GM23338 (cell line): ENCODE measurements at regions not wholly inside any gene's neighbourhood (a gene's known extent, or its start where the extent isn't known, plus 50 kb on each side); places are given as distances from the start of the nearest gene placed in this dataset.

ENCODE experiments used
- ATAC-seq: fragments of 200-7000 bp; cut with Tn5 transposase; 3 replicates; pipeline ENCODE4 v1.9.1; 2020
- DNase-seq: peaks from one replicate; pipeline ENCODE4 v3.0.0-alpha.2; 2015; ENCODE audit warnings: low spot score
- H2AFZ ChIP-seq: fragments of 200-600 bp; sonication (generic); 2 replicates; pipeline ENCODE4 v1.8.0; 2016; ENCODE audit warnings: antibody characterized with exemption, mild to moderate bottlenecking, moderate library complexity
- H3F3A ChIP-seq: fragments of 200-600 bp; sonication (generic); replicated peaks from 2 replicates; pipeline ENCODE4 v1.8.0; 2017; ENCODE audit warnings: antibody characterized with exemption, mixed run types, low read depth
- H3K27ac ChIP-seq: fragments of 200-600 bp; sonication (generic); 2 replicates; pipeline ENCODE4 v1.6.1; 2016; ENCODE audit warnings: low read depth
- H3K27me3 ChIP-seq: fragments of 200-600 bp; sonication (generic); 2 replicates; pipeline ENCODE4 v1.8.0; 2016; ENCODE audit warnings: mild to moderate bottlenecking, mixed run types, moderate library complexity; ENCODE audit not compliant: insufficient read depth
- H3K36me3 ChIP-seq: fragments of 200-600 bp; sonication (generic); 2 replicates; pipeline ENCODE4 v1.8.0; 2016; ENCODE audit warnings: mild to moderate bottlenecking; ENCODE audit not compliant: insufficient read depth
- H3K4me1 ChIP-seq: fragments of 200-600 bp; sonication (generic); 2 replicates; pipeline ENCODE4 v1.8.0; 2016; ENCODE audit warnings: mild to moderate bottlenecking, moderate library complexity; ENCODE audit not compliant: insufficient read depth
- H3K4me2 ChIP-seq: fragments of 200-600 bp; sonication (generic); 2 replicates; pipeline ENCODE4 v1.7.1; 2017; ENCODE audit warnings: mixed run types
- H3K4me3 ChIP-seq: fragments of 200-600 bp; sonication (generic); 2 replicates; pipeline ENCODE4 v1.6.1; 2016; ENCODE audit warnings: mixed run types
- H3K79me2 ChIP-seq: fragments of 200-600 bp; sonication (generic); replicated peaks from 2 replicates; pipeline ENCODE4 v1.8.0; 2017; ENCODE audit warnings: mild to moderate bottlenecking; ENCODE audit not compliant: insufficient read depth
- H3K9me2 ChIP-seq: fragments of 200-600 bp; sonication (generic); 2 replicates; pipeline ENCODE4 v1.8.0; 2017; ENCODE audit not compliant: insufficient read depth
- H4K20me1 ChIP-seq: fragments of 200-600 bp; sonication (generic); replicated peaks from 2 replicates; pipeline ENCODE4 v1.8.0; 2017; ENCODE audit warnings: mild to moderate bottlenecking; ENCODE audit not compliant: insufficient read depth
- H3K27ac Mint-ChIP-seq: 2 replicates; pipeline ENCODE4 v1.8.0; 2020; ENCODE audit warnings: inconsistent platforms, mild to moderate bottlenecking, moderate library complexity, mixed read lengths
- H3K27me3 Mint-ChIP-seq: 3 replicates; pipeline ENCODE4 v1.8.0; 2022; ENCODE audit warnings: low read depth, mild to moderate bottlenecking, moderate library complexity, mixed read lengths, inconsistent platforms; ENCODE audit not compliant: insufficient read depth, poor library complexity
- H3K36me3 Mint-ChIP-seq: 3 replicates; pipeline ENCODE4 v1.8.0; 2021; ENCODE audit warnings: low read depth, mild to moderate bottlenecking, inconsistent platforms, moderate library complexity, mixed read lengths
- H3K4me1 Mint-ChIP-seq: 3 replicates; pipeline ENCODE4 v1.8.0; 2020; ENCODE audit warnings: mild to moderate bottlenecking, inconsistent platforms, mixed read lengths
- H3K4me3 Mint-ChIP-seq: 3 replicates; pipeline ENCODE4 v1.8.0; 2021; ENCODE audit warnings: moderate library complexity, mild to moderate bottlenecking, inconsistent platforms, mixed read lengths
- H3K9me3 Mint-ChIP-seq: 3 replicates; pipeline ENCODE4 v1.8.0; 2020; ENCODE audit warnings: moderate library complexity, mild to moderate bottlenecking, inconsistent platforms, mixed read lengths
- CREB1 ChIP-seq: fragments of 250-450 bp; sonication (Bioruptor Pico); IDR thresholded peaks from 2 replicates; pipeline ENCODE4 v1.5.0; 2020; ENCODE audit warnings: low read depth, mild to moderate bottlenecking, moderate library complexity
- EZH2 ChIP-seq: fragments of 200-600 bp; sonication (generic); IDR thresholded peaks from one replicate; pipeline ENCODE4 v1.8.0; 2017; ENCODE audit warnings: antibody characterized with exemption, mild to moderate bottlenecking, low read depth; ENCODE audit not compliant: unreplicated experiment
- EZH2phosphoT487 ChIP-seq: fragments of 200-600 bp; sonication (generic); IDR thresholded peaks from one replicate; pipeline ENCODE4 v1.8.1; 2018; ENCODE audit warnings: antibody characterized with exemption; ENCODE audit not compliant: unreplicated experiment
- JUNB ChIP-seq: IDR thresholded peaks from one replicate; pipeline ENCODE4 v1.6.1; 2016; ENCODE audit warnings: antibody characterized with exemption; ENCODE audit not compliant: unreplicated experiment
- NANOG ChIP-seq: IDR thresholded peaks from 2 replicates; pipeline ENCODE4 v1.6.1; 2016; ENCODE audit warnings: antibody characterized with exemption, borderline replicate concordance
- POLR2AphosphoS5 ChIP-seq: IDR thresholded peaks from 2 replicates; pipeline ENCODE4 v1.6.1; 2016; ENCODE audit warnings: antibody characterized with exemption, low read depth
- STAT1 ChIP-seq: IDR thresholded peaks from one replicate; pipeline ENCODE4 v1.6.1; 2016; ENCODE audit warnings: antibody characterized with exemption; ENCODE audit not compliant: unreplicated experiment
- ZNF114 ChIP-seq: fragments of 250-450 bp; sonication (Bioruptor Pico); IDR thresholded peaks from 2 replicates; pipeline ENCODE4 v1.5.0; 2020; ENCODE audit warnings: mild to moderate bottlenecking, moderate library complexity
- ZNF331 ChIP-seq: fragments of 250-450 bp; sonication (Bioruptor Pico); IDR thresholded peaks from 2 replicates; pipeline ENCODE4 v1.5.0; 2020; ENCODE audit warnings: low read depth, mild to moderate bottlenecking, moderate library complexity
- TF ChIP-seq, protein P1 (sequence below): IDR thresholded peaks from 2 replicates; pipeline ENCODE4 v1.6.1; 2016; ENCODE audit warnings: antibody characterized with exemption
- TF ChIP-seq, protein P2 (sequence below): fragments of 250-450 bp; sonication (Bioruptor Pico); IDR thresholded peaks from 2 replicates; pipeline ENCODE4 v1.5.0; 2020; ENCODE audit warnings: mild to moderate bottlenecking, moderate library complexity
- TF ChIP-seq, protein P3 (sequence below), 2 experiments: fragments of 200-600 bp in 1 of 2; sonication (generic) in 1 of 2; conservative IDR thresholded peaks; 2 replicates each; pipeline versions ENCODE4 v1.5.1 to v1.6.1; 2016 to 2017; ENCODE audit warnings: antibody characterized with exemption in 2 of 2, low read depth in 2 of 2, mild to moderate bottlenecking in 2 of 2, moderate library complexity in 1 of 2
- TF ChIP-seq, protein P4 (sequence below): IDR thresholded peaks from one replicate; pipeline ENCODE4 v1.6.1; 2018; ENCODE audit warnings: antibody characterized with exemption; ENCODE audit not compliant: unreplicated experiment

DNA sequence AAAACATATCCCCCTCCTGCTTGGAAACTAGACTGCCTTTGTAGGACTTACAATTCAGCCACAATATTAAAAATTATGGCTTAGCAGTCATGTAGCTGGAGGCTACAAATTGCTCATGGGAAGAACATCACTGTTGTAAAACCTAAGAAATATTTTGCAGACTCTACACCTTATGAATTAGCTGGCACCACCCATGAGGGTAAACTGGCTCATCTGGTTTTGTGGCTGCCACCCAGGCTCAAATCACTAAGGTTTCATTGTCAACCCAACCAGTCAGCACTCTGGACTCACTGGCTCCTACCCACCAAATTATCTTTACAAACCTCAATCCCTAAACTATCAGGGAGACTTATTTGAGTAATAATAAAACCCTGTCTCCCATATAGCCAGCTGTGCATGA, 100.7 kb upstream of the OLFM3 start:
- Histone ChIP-seq H3K4me3 (no peak overlapping the region), H3F3A (no peaks in the 10 kb centered on the region), H3K27ac (no peak overlapping the region), H3K36me3 (no peaks in the 10 kb centered on the region), H3K9me2 (no peaks in the 10 kb centered on the region), H3K27me3 (no peaks in the 10 kb centered on the region), H3K4me2 (no peak overlapping the region), H4K20me1 (no peaks in the 10 kb centered on the region), H2AFZ (no peak overlapping the region; the same call in 1 of the 2 replicates), H3K79me2 (no peaks in the 10 kb centered on the region), H3K4me1 (peaks cover 11% of the 10 kb centered on the region)
- Mint-ChIP-seq H3K27ac (no peak overlapping the region), H3K4me1 (peaks cover 16% of the 10 kb centered on the region; the same call in 2 of the 3 replicates), H3K4me3 (no peak overlapping the region), H3K36me3 (peaks cover 6% of the 10 kb centered on the region; the same call in 2 of the 3 replicates), H3K9me3 (no peaks in the 10 kb centered on the region; the same call in 2 of the 3 replicates), H3K27me3 (no peaks in the 10 kb centered on the region)
- no peak for TF ChIP-seq EZH2
- TF ChIP-seq, protein P1, sequence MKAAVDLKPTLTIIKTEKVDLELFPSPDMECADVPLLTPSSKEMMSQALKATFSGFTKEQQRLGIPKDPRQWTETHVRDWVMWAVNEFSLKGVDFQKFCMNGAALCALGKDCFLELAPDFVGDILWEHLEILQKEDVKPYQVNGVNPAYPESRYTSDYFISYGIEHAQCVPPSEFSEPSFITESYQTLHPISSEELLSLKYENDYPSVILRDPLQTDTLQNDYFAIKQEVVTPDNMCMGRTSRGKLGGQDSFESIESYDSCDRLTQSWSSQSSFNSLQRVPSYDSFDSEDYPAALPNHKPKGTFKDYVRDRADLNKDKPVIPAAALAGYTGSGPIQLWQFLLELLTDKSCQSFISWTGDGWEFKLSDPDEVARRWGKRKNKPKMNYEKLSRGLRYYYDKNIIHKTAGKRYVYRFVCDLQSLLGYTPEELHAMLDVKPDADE, result no peak
- TF ChIP-seq STAT1, result no peak
- TF ChIP-seq, protein P2, sequence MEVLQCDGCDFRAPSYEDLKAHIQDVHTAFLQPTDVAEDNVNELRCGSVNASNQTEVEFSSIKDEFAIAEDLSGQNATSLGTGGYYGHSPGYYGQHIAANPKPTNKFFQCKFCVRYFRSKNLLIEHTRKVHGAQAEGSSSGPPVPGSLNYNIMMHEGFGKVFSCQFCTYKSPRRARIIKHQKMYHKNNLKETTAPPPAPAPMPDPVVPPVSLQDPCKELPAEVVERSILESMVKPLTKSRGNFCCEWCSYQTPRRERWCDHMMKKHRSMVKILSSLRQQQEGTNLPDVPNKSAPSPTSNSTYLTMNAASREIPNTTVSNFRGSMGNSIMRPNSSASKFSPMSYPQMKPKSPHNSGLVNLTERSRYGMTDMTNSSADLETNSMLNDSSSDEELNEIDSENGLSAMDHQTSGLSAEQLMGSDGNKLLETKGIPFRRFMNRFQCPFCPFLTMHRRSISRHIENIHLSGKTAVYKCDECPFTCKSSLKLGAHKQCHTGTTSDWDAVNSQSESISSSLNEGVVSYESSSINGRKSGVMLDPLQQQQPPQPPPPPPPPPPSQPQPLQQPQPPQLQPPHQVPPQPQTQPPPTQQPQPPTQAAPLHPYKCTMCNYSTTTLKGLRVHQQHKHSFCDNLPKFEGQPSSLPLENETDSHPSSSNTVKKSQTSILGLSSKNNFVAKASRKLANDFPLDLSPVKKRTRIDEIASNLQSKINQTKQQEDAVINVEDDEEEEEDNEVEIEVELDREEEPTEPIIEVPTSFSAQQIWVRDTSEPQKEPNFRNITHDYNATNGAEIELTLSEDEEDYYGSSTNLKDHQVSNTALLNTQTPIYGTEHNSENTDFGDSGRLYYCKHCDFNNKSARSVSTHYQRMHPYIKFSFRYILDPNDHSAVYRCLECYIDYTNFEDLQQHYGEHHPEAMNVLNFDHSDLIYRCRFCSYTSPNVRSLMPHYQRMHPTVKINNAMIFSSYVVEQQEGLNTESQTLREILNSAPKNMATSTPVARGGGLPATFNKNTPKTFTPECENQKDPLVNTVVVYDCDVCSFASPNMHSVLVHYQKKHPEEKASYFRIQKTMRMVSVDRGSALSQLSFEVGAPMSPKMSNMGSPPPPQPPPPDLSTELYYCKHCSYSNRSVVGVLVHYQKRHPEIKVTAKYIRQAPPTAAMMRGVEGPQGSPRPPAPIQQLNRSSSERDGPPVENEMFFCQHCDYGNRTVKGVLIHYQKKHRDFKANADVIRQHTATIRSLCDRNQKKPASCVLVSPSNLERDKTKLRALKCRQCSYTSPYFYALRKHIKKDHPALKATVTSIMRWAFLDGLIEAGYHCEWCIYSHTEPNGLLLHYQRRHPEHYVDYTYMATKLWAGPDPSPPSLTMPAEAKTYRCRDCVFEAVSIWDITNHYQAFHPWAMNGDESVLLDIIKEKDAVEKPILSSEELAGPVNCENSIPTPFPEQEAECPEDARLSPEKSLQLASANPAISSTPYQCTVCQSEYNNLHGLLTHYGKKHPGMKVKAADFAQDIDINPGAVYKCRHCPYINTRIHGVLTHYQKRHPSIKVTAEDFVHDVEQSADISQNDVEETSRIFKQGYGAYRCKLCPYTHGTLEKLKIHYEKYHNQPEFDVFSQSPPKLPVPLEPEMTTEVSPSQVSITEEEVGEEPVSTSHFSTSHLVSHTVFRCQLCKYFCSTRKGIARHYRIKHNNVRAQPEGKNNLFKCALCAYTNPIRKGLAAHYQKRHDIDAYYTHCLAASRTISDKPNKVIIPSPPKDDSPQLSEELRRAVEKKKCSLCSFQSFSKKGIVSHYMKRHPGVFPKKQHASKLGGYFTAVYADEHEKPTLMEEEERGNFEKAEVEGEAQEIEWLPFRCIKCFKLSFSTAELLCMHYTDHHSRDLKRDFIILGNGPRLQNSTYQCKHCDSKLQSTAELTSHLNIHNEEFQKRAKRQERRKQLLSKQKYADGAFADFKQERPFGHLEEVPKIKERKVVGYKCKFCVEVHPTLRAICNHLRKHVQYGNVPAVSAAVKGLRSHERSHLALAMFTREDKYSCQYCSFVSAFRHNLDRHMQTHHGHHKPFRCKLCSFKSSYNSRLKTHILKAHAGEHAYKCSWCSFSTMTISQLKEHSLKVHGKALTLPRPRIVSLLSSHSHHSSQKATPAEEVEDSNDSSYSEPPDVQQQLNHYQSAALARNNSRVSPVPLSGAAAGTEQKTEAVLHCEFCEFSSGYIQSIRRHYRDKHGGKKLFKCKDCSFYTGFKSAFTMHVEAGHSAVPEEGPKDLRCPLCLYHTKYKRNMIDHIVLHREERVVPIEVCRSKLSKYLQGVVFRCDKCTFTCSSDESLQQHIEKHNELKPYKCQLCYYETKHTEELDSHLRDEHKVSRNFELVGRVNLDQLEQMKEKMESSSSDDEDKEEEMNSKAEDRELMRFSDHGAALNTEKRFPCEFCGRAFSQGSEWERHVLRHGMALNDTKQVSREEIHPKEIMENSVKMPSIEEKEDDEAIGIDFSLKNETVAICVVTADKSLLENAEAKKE (CRISPR knock-in tag), result no peak
- TF ChIP-seq, protein P3, sequence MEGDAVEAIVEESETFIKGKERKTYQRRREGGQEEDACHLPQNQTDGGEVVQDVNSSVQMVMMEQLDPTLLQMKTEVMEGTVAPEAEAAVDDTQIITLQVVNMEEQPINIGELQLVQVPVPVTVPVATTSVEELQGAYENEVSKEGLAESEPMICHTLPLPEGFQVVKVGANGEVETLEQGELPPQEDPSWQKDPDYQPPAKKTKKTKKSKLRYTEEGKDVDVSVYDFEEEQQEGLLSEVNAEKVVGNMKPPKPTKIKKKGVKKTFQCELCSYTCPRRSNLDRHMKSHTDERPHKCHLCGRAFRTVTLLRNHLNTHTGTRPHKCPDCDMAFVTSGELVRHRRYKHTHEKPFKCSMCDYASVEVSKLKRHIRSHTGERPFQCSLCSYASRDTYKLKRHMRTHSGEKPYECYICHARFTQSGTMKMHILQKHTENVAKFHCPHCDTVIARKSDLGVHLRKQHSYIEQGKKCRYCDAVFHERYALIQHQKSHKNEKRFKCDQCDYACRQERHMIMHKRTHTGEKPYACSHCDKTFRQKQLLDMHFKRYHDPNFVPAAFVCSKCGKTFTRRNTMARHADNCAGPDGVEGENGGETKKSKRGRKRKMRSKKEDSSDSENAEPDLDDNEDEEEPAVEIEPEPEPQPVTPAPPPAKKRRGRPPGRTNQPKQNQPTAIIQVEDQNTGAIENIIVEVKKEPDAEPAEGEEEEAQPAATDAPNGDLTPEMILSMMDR (conservative IDR thresholded peaks at IDR 0.05; ENCODE audit: low read depth in 2 of 2), result no peak
- TF ChIP-seq JUNB, result no peak
- TF ChIP-seq, protein P4, sequence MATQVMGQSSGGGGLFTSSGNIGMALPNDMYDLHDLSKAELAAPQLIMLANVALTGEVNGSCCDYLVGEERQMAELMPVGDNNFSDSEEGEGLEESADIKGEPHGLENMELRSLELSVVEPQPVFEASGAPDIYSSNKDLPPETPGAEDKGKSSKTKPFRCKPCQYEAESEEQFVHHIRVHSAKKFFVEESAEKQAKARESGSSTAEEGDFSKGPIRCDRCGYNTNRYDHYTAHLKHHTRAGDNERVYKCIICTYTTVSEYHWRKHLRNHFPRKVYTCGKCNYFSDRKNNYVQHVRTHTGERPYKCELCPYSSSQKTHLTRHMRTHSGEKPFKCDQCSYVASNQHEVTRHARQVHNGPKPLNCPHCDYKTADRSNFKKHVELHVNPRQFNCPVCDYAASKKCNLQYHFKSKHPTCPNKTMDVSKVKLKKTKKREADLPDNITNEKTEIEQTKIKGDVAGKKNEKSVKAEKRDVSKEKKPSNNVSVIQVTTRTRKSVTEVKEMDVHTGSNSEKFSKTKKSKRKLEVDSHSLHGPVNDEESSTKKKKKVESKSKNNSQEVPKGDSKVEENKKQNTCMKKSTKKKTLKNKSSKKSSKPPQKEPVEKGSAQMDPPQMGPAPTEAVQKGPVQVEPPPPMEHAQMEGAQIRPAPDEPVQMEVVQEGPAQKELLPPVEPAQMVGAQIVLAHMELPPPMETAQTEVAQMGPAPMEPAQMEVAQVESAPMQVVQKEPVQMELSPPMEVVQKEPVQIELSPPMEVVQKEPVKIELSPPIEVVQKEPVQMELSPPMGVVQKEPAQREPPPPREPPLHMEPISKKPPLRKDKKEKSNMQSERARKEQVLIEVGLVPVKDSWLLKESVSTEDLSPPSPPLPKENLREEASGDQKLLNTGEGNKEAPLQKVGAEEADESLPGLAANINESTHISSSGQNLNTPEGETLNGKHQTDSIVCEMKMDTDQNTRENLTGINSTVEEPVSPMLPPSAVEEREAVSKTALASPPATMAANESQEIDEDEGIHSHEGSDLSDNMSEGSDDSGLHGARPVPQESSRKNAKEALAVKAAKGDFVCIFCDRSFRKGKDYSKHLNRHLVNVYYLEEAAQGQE, result no peak
- TF ChIP-seq ZNF114, result no peak
- TF ChIP-seq EZH2phosphoT487, result no peak
- no peak for TF ChIP-seq POLR2AphosphoS5
- TF ChIP-seq CREB1 (CRISPR knock-in tag), result no peak
- TF ChIP-seq NANOG, result no peak
- no peak for TF ChIP-seq ZNF331
- ATAC-seq, result no peak
- no peak for DNase-seq
